BE2C (cell line): ENCODE measurements at regions not wholly inside any gene's neighbourhood (a gene's known extent, or its start where the extent isn't known, plus 50 kb on each side); places are given as distances from the start of the nearest gene placed in this dataset.

ENCODE experiments used
- DNase-seq: peaks from one replicate; pipeline ENCODE4 v3.0.0-alpha.2; 2020
- H3K27me3 ChIP-seq: fragments of 250-450 bp; sonication (Bioruptor Pico); 2 replicates; pipeline ENCODE4 v1.5.1; 2020; ENCODE audit warnings: mild to moderate bottlenecking
- H3K36me3 ChIP-seq: fragments of 250-450 bp; sonication (Bioruptor Pico); 2 replicates; pipeline ENCODE4 v1.5.1; 2020; ENCODE audit warnings: mild to moderate bottlenecking
- H3K4me1 ChIP-seq: fragments of 250-450 bp; sonication (Bioruptor Pico); 2 replicates; pipeline ENCODE4 v1.5.1; 2020
- H3K4me3 ChIP-seq: 2 replicates; pipeline ENCODE4 v1.5.1; 2011; ENCODE audit warnings: low read depth, low read length
- H3K9me3 ChIP-seq: fragments of 250-450 bp; sonication (Bioruptor Pico); 2 replicates; pipeline ENCODE4 v1.5.1; 2020
- TF ChIP-seq, protein P1 (sequence below): IDR thresholded peaks from 2 replicates; pipeline ENCODE4 v1.5.1; 2012; ENCODE audit warnings: mild to moderate bottlenecking, low read depth, low read length

DNA sequence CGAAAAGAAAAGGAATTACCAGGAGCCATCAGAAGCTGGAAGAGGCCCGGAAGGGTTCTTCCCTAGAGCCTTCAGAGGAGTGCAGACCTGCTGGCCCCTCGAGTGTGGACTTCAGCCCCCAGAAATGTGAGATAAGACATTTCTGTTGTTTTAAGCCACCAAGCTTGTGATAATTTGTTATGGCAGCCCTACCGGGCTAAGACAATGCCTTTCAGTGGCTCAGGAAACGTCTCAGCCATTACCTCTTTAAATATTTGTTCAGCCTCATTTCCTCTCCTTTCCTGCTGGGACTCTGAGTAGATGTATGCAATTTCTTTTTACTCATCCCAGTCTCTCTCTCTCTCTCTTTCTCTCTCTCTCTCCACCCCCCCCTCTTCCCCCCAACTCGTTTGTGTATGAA lies 174.7 kb upstream of the GRB10 start:
- Histone ChIP-seq H3K27me3 (peaks cover 3% of the 10 kb centered on the region; the same call in 1 of the 2 replicates), H3K4me1 (no peaks in the 10 kb centered on the region), H3K4me3 (no peak overlapping the region), H3K9me3 (no peaks in the 10 kb centered on the region), H3K36me3 (no peaks in the 10 kb centered on the region)
- DNase-seq = no peak
- TF ChIP-seq, protein P1, sequence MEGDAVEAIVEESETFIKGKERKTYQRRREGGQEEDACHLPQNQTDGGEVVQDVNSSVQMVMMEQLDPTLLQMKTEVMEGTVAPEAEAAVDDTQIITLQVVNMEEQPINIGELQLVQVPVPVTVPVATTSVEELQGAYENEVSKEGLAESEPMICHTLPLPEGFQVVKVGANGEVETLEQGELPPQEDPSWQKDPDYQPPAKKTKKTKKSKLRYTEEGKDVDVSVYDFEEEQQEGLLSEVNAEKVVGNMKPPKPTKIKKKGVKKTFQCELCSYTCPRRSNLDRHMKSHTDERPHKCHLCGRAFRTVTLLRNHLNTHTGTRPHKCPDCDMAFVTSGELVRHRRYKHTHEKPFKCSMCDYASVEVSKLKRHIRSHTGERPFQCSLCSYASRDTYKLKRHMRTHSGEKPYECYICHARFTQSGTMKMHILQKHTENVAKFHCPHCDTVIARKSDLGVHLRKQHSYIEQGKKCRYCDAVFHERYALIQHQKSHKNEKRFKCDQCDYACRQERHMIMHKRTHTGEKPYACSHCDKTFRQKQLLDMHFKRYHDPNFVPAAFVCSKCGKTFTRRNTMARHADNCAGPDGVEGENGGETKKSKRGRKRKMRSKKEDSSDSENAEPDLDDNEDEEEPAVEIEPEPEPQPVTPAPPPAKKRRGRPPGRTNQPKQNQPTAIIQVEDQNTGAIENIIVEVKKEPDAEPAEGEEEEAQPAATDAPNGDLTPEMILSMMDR = no peak

DNA sequence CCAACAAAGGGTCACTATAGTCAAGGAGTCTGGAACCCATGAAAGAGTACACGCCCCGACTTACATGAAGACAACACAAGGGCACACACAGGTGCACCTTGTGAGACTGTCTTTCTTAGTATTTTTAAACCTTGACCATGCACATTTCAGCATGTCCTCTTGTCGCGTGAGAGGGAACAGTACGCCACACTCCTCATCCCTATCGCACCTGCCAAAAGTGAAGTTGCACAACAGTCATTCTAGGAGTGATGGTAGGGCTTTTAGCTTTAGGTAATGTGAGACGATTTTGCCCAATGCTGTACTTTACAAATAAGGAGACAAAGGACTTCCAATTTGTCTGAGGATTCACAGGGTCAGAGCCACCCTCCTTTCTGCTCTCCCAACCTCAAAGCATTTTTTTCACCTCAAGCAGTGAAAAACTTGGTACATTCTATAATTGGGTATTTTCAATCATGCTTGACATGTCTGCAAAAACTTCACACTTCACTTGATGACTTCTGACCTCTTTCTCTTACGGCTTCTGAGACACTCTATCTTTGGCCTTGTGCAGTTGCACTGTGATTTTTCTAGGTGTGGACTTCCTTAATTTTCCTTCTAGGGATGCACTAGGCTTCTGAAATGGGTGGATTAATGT lies 173.9 kb upstream of the GRB10 start:
- TF ChIP-seq, protein P1 = no peak
- no peaks in the 10 kb centered on the region for H3K4me1 ChIP-seq
- DNase-seq = no peak
- no peaks in the 10 kb centered on the region for H3K9me3 ChIP-seq
- H3K4me3 ChIP-seq = no peak overlapping the region
- no peaks in the 10 kb centered on the region for H3K36me3 ChIP-seq
- peaks cover 3% of the 10 kb centered on the region; the same call in 1 of the 2 replicates for H3K27me3 ChIP-seq

DNA sequence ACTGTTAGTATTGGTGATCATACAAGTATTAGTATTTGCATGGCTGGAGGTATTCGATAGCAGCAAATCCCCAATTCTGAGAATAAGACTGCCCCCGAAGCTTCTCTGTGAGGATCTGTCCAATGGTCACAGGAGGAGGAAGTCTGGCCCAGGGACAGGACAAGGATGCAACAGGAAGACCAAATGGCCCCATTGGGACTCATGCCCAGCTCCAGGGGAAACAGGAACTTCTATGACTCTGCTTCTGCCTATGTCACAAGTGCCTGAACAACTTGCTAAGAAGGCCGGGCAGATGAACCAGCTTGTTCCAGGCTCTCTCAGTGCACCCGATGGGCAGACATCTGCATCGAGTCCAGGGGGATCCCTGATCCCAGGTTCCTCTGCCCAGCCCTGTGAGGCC lies 172.0 kb upstream of the GRB10 start:
- DNase-seq = no peak
- Histone ChIP-seq H3K9me3 (no peaks in the 10 kb centered on the region), H3K4me1 (no peaks in the 10 kb centered on the region), H3K27me3 (peaks cover 3% of the 10 kb centered on the region), H3K36me3 (no peaks in the 10 kb centered on the region), H3K4me3 (no peak overlapping the region)
- TF ChIP-seq, protein P1 = no peak

DNA sequence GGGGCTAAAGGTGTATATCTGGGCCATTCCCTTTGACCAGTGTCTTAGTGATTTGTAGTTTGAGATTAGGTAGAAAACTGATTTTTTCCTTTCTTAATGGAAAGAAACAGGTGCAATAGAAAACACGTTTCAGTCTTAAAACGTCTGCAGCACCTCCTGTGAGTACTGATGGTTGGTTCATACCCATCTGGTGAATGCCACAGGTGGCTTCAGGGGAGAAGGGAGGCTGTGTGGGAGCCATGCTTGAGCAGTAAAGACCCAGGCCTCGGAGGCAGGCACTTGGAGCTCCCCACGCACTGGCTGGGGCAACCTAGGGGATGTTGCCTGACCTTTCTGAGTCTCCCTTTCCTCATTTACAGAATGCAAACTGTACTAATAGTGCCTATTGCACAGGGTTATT lies 171.5 kb upstream of the GRB10 start:
- DNase-seq = no peak
- H3K36me3 ChIP-seq = no peaks in the 10 kb centered on the region
- TF ChIP-seq, protein P1 = no peak
- H3K4me3 ChIP-seq = no peak overlapping the region
- peaks cover 3% of the 10 kb centered on the region for H3K27me3 ChIP-seq
- H3K4me1 ChIP-seq = no peaks in the 10 kb centered on the region
- H3K9me3 ChIP-seq = no peaks in the 10 kb centered on the region

DNA sequence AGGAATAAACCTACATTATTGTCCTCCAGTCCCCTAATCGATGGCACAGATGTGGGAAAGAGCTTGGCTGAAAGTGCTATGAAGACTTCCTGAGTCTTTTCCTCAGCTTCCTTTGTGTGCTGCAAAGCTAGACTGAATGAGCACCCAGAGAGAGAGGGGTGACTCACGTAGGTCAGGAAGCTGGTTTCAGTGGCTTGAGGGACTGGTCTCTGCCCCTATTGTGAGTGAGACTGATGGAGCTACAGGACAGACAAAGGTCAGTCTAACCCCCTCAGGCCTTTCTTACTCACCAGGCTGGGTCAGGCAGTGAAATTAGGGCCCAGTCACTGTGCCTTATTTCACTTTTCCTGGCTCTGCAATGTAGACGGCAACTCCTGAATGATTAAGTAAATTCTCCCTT lies 171.1 kb upstream of the GRB10 start:
- no peak overlapping the region for H3K4me3 ChIP-seq
- H3K9me3 ChIP-seq = no peaks in the 10 kb centered on the region
- H3K27me3 ChIP-seq = peaks cover 3% of the 10 kb centered on the region
- TF ChIP-seq, protein P1 = no peak
- H3K36me3 ChIP-seq = no peaks in the 10 kb centered on the region
- DNase-seq = no peak
- H3K4me1 ChIP-seq = no peaks in the 10 kb centered on the region

DNA sequence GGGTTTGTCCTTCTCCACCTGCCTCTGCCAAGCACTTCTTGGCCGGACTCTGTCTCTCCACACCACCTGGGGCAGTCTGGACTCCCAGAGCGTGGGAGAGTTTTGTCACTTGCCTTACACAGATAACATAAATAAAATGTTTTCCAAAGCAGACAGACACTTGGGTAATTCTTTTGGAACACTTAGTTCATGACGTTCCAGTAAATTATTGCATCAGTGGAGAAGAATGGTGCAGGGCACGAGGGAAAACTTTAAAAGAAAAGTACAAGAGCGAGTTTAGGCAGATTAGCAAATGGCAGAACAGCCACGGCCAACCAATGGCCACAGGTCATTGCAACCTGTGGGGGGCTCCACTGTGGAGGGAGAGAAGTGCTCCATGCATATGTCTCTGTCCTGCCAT lies 170.6 kb upstream of the GRB10 start:
- DNase-seq = no peak
- Histone ChIP-seq H3K4me3 (no peak overlapping the region), H3K27me3 (peaks cover 3% of the 10 kb centered on the region), H3K36me3 (no peaks in the 10 kb centered on the region), H3K9me3 (no peaks in the 10 kb centered on the region), H3K4me1 (no peaks in the 10 kb centered on the region)
- TF ChIP-seq, protein P1 = no peak
